ENCODE measurements at regions not wholly inside any gene's neighbourhood (a gene's known extent, or its start where the extent isn't known, plus 50 kb on each side); places are given as distances from the start of the nearest gene placed in this dataset.

DNA sequence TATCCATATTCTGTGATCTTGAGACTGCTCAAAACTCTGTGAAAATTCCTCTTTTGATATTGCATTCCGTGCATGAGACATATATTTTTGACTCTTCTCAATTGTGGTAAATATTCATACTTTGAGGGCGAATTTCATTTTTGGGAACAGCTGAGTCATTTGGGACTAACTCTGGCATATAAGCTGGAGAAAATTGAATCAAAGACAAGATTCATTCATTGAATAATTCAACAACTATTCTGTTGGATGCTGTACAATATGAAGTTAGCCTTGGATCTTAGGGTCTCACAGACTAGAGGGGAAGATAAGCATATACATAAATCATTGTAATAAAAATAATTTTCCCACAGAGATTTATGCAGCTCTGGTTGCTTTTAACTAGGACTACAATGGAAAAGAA, 183.2 kb upstream of the NEBL start:
- no peak overlapping the region for H3K4me3 ChIP-seq (ENCODE audit: extremely low read depth in 1 of 4, insufficient read depth in 2 of 4, low read depth in 3 of 4, low read length in 4 of 4)
- no peaks in the 10 kb centered on the region for H3K79me2 ChIP-seq (ENCODE audit: control insufficient read depth in 1 of 2, insufficient read depth in 2 of 2, low read length in 2 of 2)
- no peak overlapping the region for H2BK12ac ChIP-seq (ENCODE audit: low read depth, low read length)
- no peak overlapping the region for H4K8ac ChIP-seq (ENCODE audit: extremely low read depth, insufficient read depth, low read length)
- no peak overlapping the region for H3K4ac ChIP-seq (replicated peaks; ENCODE audit: insufficient read length, low read depth, low read length)
- POLR2A ChIA-PET (ENCODE audit: partially characterized antibody), result no interaction called here
- no peak overlapping the region for H3K9ac ChIP-seq (replicated peaks in 1 of 4; ENCODE audit: extremely low read depth in 1 of 4, low read depth in 3 of 4, low read length in 3 of 4)
- H2AK5ac ChIP-seq (ENCODE audit: low read depth, low read length), result no peak overlapping the region
- FAIRE-seq (no peak), DNase-seq (ENCODE audit: low read depth in 1 of 2, low spot score in 2 of 2) (no peak)
- H3K14ac ChIP-seq (ENCODE audit: insufficient read length), result no peak overlapping the region
- no peak overlapping the region for H2BK15ac ChIP-seq (ENCODE audit: low read length)
- H3K4me1 ChIP-seq (replicated peaks in 1 of 4; ENCODE audit: control insufficient read depth in 3 of 4, insufficient read depth in 4 of 4, low read length in 3 of 4), result peaks cover 0 to 3% (median 1%) of the 10 kb centered on the region in 4 experiments; a peak in 3 of 7 replicates
- H2BK20ac ChIP-seq (ENCODE audit: low read length), result no peak overlapping the region
- no peak overlapping the region for H2BK5ac ChIP-seq (ENCODE audit: low read depth, low read length)
- H2AFZ ChIP-seq (ENCODE audit: low read length), result no peak overlapping the region
- no peak overlapping the region for H4K5ac ChIP-seq (ENCODE audit: insufficient read length, low read depth, low read length)
- no peak overlapping the region for H3K27ac ChIP-seq (ENCODE audit: low read depth, low read length)
- WGBS, 2 experiments (ENCODE audit: extremely low coverage in 1 of 2, insufficient coverage in 1 of 2, insufficient read length in 1 of 2, insufficient replicate concordance in 2 of 2, low coverage in 1 of 2, low lambda C conversion rate in 2 of 2, missing lambda C conversion rate in 1 of 2), result 84% methylated on average over 2 of the region's 2 CpGs; no CpG with 5 or more reads in 1 of the 2 experiments
- H3K23me2 ChIP-seq (ENCODE audit: low read depth, low read length), result no peaks in the 10 kb centered on the region
- H3K9me3 ChIP-seq (ENCODE audit: insufficient read depth in 2 of 2, low read depth in 1 of 2, low read length in 1 of 2), result no peaks in the 10 kb centered on the region
- CTCF ChIA-PET (ENCODE audit: partially characterized antibody), result interaction anchor here (0.6 to 2.8 kb wide), 12 partner anchors 19 to 654 kb away, joined by 3 to 17 read pairs (median 3); no protein-coding TSS in a partner anchor
- H3K56ac ChIP-seq (replicated peaks; ENCODE audit: insufficient read length, low read depth, low read length), result no peak overlapping the region
- no peaks in the 10 kb centered on the region for H3K36me3 ChIP-seq (ENCODE audit: control insufficient read depth in 2 of 4, insufficient read depth in 4 of 4, low read length in 3 of 4)
- no peak overlapping the region for H3K4me2 ChIP-seq (ENCODE audit: insufficient read depth in 1 of 2, low read depth in 2 of 2, low read length in 2 of 2)
- no peak overlapping the region for H4K91ac ChIP-seq (replicated peaks; ENCODE audit: insufficient read length, low read length)
- H2BK120ac ChIP-seq (replicated peaks; ENCODE audit: low read depth, low read length), result no peak overlapping the region
- no peak overlapping the region for H3K23ac ChIP-seq (ENCODE audit: insufficient read length)
- no peaks in the 10 kb centered on the region for H3K27me3 ChIP-seq (replicated peaks in 1 of 4; ENCODE audit: control insufficient read depth in 3 of 4, extremely low read depth in 1 of 4, insufficient read depth in 3 of 4, low read length in 3 of 4)
- no peak for TF ChIP-seq HDAC6 (IDR thresholded peaks at IDR 0.05; ENCODE audit: low read depth, low read length)
- TF ChIP-seq NRF1 (IDR thresholded peaks at IDR 0.05; ENCODE audit: low read depth, low read length), result no peak
- no peak for TF ChIP-seq RFX5 (IDR thresholded peaks at IDR 0.05; ENCODE audit: borderline replicate concordance, low read depth, low read length)
- no peak for TF ChIP-seq SP4 (IDR thresholded peaks at IDR 0.05; ENCODE audit: low read length)
- no peak for TF ChIP-seq CHD1 (IDR thresholded peaks at IDR 0.05; ENCODE audit: low read depth, low read length)
- no peak for TF ChIP-seq PHF8 (conservative IDR thresholded peaks at IDR 0.05; ENCODE audit: low read depth, low read length)
- TF ChIP-seq, protein P1, sequence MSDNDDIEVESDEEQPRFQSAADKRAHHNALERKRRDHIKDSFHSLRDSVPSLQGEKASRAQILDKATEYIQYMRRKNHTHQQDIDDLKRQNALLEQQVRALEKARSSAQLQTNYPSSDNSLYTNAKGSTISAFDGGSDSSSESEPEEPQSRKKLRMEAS (IDR thresholded peaks at IDR 0.05), result no peak
- H3K79me1 ChIP-seq (ENCODE audit: low read depth, low read length), result no peaks in the 10 kb centered on the region; the same call in 1 of the 2 replicates
- no peak overlapping the region for H3K18ac ChIP-seq (ENCODE audit: extremely low read depth, low read length)
- no peaks in the 10 kb centered on the region for H4K20me1 ChIP-seq (replicated peaks in 1 of 2; ENCODE audit: control insufficient read depth in 1 of 2, insufficient read depth in 2 of 2, low read length in 2 of 2)
